ENCODE measurements at regions not wholly inside any gene's neighbourhood (a gene's known extent, or its start where the extent isn't known, plus 50 kb on each side); places are given as distances from the start of the nearest gene placed in this dataset.
"Not testable (repeated sequence)": the region's sequence is repeated elsewhere in the genome, so short reads cannot be mapped to it uniquely, and the experiment has no call there.

GRCh38 chr9:65386699-65387098, 101.7 kb upstream of the FOXD4L5 start:
- H3K9ac ChIP-seq (ENCODE audit: low read length in 5 of 5); H3K27ac ChIP-seq (ENCODE audit: low read depth, low read length): not testable (repeated sequence)

DNA sequence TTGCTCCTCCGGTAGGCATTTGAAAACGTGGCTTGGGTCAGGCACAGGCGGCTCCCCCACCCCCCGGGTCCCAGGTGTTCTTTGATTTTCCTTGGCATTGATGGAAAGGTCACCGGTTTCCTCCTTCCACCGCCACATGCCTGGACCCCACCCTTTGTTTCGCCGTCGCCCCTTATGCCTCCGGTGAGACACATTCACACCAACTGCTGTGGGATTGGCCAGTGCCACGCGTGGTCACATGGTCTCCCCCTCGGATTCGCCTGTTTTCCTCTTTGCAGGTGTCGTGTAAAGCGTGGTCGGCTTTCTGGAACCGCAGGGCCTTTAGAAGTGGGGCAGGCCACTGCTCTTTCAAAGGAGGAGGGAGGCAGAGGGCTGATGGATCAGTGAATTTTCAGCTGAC, 101.2 kb upstream of the FOXD4L5 start:
- H3K36me3 ChIP-seq (ENCODE audit: control insufficient read depth in 5 of 5, insufficient read depth in 5 of 5, low read length in 5 of 5); H3K4me1 ChIP-seq (ENCODE audit: control insufficient read depth in 5 of 5, insufficient read depth in 5 of 5, low read length in 5 of 5); H3K27ac ChIP-seq (ENCODE audit: low read depth, low read length); H3K9ac ChIP-seq (ENCODE audit: low read length in 5 of 5); H3K27me3 ChIP-seq (ENCODE audit: control insufficient read depth in 5 of 5, insufficient read depth in 4 of 5, low read length in 5 of 5): not testable (repeated sequence)
- Histone ChIP-seq H3K9me3 (ENCODE audit: control insufficient read depth in 5 of 5, low read length in 5 of 5) (peaks cover 0 to 20% (median 3%) of the 10 kb centered on the region in 5 donors), H3K4me3 (ENCODE audit: low read depth in 1 of 5, low read length in 5 of 5) (peak overlapping the region in 1 of 5 donors; percentile 37)

More at GRCh38 chr9:65386699-65387098, 101.7 kb upstream of the FOXD4L5 start:
- Histone ChIP-seq H3K9me3 (ENCODE audit: control insufficient read depth in 5 of 5, low read length in 5 of 5) (peaks cover 0 to 20% (median 3%) of the 10 kb centered on the region in 5 donors), H3K4me3 (ENCODE audit: low read depth in 1 of 5, low read length in 5 of 5) (peak overlapping the region in 3 of 5 donors; percentile 34 to 49 (median 47))
- H3K27me3 ChIP-seq (ENCODE audit: control insufficient read depth in 5 of 5, insufficient read depth in 4 of 5, low read length in 5 of 5); H3K4me1 ChIP-seq (ENCODE audit: control insufficient read depth in 5 of 5, insufficient read depth in 5 of 5, low read length in 5 of 5); H3K36me3 ChIP-seq (ENCODE audit: control insufficient read depth in 5 of 5, insufficient read depth in 5 of 5, low read length in 5 of 5): not testable (repeated sequence)

DNA sequence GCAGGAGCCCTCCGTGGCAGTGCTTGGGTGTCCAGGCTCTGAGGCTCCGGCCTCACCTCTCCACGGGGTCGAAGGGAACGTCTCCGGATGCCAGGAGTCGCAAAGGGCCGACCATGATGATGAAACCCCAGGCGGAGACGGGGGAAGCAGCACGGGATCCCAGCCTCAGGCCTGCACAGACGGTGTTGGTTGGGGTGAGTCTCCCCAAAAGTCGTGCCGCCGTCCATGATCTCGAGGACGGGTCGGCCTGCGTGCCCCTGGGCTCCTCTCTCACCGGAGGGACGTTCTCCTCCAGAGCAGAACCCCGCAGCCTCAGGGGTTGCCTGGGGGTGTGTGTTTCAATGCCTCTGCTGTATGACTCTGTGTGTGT, 100.6 kb upstream of the FOXD4L5 start:
- not testable (repeated sequence) for H3K27ac ChIP-seq (ENCODE audit: low read depth, low read length); H3K9ac ChIP-seq (ENCODE audit: low read length in 5 of 5); H3K27me3 ChIP-seq (ENCODE audit: control insufficient read depth in 5 of 5, insufficient read depth in 4 of 5, low read length in 5 of 5); H3K4me1 ChIP-seq (ENCODE audit: control insufficient read depth in 5 of 5, insufficient read depth in 5 of 5, low read length in 5 of 5); H3K4me3 ChIP-seq (ENCODE audit: low read depth in 1 of 5, low read length in 5 of 5); H3K36me3 ChIP-seq (ENCODE audit: control insufficient read depth in 5 of 5, insufficient read depth in 5 of 5, low read length in 5 of 5)
- H3K9me3 ChIP-seq (ENCODE audit: control insufficient read depth in 5 of 5, low read length in 5 of 5), result peaks cover 0 to 20% (median 3%) of the 10 kb centered on the region in 5 donors

GRCh38 chr9:65384759-65385654, 100.0 kb upstream of the FOXD4L5 start:
- not testable (repeated sequence) for H3K4me1 ChIP-seq (ENCODE audit: control insufficient read depth in 5 of 5, insufficient read depth in 5 of 5, low read length in 5 of 5); H3K9ac ChIP-seq (ENCODE audit: low read length in 5 of 5); H3K36me3 ChIP-seq (ENCODE audit: control insufficient read depth in 5 of 5, insufficient read depth in 5 of 5, low read length in 5 of 5); H3K27me3 ChIP-seq (ENCODE audit: control insufficient read depth in 5 of 5, insufficient read depth in 4 of 5, low read length in 5 of 5); H3K27ac ChIP-seq (ENCODE audit: low read depth, low read length); H3K4me3 ChIP-seq (ENCODE audit: low read depth in 1 of 5, low read length in 5 of 5)
- peaks cover 0 to 20% (median 3%) of the 10 kb centered on the region in 5 donors for H3K9me3 ChIP-seq (ENCODE audit: control insufficient read depth in 5 of 5, low read length in 5 of 5)

DNA sequence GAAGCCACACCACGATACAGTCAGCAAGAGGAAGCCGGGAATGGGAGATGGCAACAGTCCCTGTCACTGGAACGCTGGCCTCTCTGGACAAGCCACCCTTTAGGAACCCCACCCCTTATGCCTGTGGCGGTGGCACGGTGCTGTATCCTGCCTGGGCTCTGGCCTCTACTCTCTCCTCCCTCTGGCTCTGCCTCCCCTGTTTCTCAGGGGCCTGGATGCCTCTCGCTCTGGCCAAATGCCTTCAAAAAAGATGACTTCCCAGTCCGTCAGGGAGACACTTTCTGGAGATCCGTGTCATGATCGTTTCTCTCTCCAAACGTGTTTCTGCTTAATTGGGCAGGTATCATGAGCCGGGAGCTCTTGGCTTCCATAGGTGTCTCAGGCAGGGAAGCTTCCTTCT, 99.1 kb upstream of the FOXD4L5 start:
- not testable (repeated sequence) for H3K27me3 ChIP-seq (ENCODE audit: control insufficient read depth in 5 of 5, insufficient read depth in 4 of 5, low read length in 5 of 5); H3K4me1 ChIP-seq (ENCODE audit: control insufficient read depth in 5 of 5, insufficient read depth in 5 of 5, low read length in 5 of 5); H3K9ac ChIP-seq (ENCODE audit: low read length in 5 of 5); H3K27ac ChIP-seq (ENCODE audit: low read depth, low read length); H3K4me3 ChIP-seq (ENCODE audit: low read depth in 1 of 5, low read length in 5 of 5); H3K36me3 ChIP-seq (ENCODE audit: control insufficient read depth in 5 of 5, insufficient read depth in 5 of 5, low read length in 5 of 5)
- peaks cover 0 to 17% (median 0%) of the 10 kb centered on the region in 5 donors for H3K9me3 ChIP-seq (ENCODE audit: control insufficient read depth in 5 of 5, low read length in 5 of 5)

DNA sequence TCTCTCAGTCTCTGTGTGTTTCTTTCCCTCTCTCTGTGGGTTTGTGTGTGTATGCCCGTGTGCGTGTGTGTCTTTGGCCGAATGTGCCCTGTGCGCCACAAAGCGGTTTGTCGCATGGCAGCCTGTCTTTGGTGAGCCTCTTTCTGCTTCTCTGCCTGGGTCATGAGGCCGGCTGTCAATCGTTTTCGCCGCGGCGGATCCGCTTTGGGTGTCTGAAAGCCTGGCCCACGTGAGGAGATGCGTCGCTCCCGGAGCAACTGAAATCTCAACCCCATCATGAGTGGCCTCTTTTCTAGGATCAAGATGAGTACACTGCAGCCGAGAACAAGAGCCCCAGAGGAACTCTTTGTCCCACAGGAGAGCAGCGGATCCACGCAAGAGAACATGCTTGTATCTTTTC, 98.6 kb upstream of the FOXD4L5 start:
- H3K9me3 ChIP-seq (ENCODE audit: control insufficient read depth in 5 of 5, low read length in 5 of 5), result peaks cover 0 to 17% (median 0%) of the 10 kb centered on the region in 5 donors
- H3K27me3 ChIP-seq (ENCODE audit: control insufficient read depth in 5 of 5, insufficient read depth in 4 of 5, low read length in 5 of 5), result not testable (repeated sequence)

DNA sequence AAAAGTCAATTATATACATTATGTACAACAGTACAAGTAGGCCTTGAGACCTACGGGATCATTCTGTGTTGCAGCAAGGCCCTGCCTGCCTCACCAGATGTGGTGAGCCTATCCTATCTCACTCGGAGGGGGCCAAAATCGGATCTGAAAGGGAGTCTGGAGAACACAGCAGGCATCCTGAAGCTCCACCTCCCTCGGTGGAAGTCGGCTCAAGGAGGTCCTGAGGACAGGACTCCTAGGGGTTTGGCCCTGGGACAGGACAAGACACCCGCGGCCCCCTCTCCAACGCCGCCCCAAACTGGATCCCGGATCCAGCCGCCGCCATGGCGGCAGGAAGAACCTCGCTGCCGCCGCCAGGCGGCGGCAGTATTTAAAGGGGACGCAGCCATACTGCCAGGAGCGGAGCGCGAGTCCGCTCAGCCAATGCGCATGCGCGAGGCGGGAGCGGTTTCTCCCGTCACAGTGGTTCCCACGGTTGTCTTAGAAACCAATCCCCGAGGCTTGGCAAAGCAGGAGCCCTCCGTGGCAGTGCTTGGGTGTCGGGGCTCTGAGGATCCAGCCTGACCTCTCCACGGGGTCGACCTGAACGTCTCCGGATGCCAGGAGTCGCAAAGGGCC, 97.8 kb upstream of the FOXD4L5 start:
- H3K4me3 ChIP-seq (ENCODE audit: low read depth in 1 of 5, low read length in 5 of 5); H3K9ac ChIP-seq (ENCODE audit: low read length in 5 of 5); H3K4me1 ChIP-seq (ENCODE audit: control insufficient read depth in 5 of 5, insufficient read depth in 5 of 5, low read length in 5 of 5); H3K27me3 ChIP-seq (ENCODE audit: control insufficient read depth in 5 of 5, insufficient read depth in 4 of 5, low read length in 5 of 5); H3K36me3 ChIP-seq (ENCODE audit: control insufficient read depth in 5 of 5, insufficient read depth in 5 of 5, low read length in 5 of 5); H3K27ac ChIP-seq (ENCODE audit: low read depth, low read length): not testable (repeated sequence)
- peaks cover 0 to 17% (median 0%) of the 10 kb centered on the region in 5 donors for H3K9me3 ChIP-seq (ENCODE audit: control insufficient read depth in 5 of 5, low read length in 5 of 5)

More for the DNA sequence above, 98.6 kb upstream of the FOXD4L5 start:
- not testable (repeated sequence) for H3K9ac ChIP-seq (ENCODE audit: low read length in 5 of 5); H3K4me1 ChIP-seq (ENCODE audit: control insufficient read depth in 5 of 5, insufficient read depth in 5 of 5, low read length in 5 of 5); H3K27ac ChIP-seq (ENCODE audit: low read depth, low read length); H3K4me3 ChIP-seq (ENCODE audit: low read depth in 1 of 5, low read length in 5 of 5); H3K36me3 ChIP-seq (ENCODE audit: control insufficient read depth in 5 of 5, insufficient read depth in 5 of 5, low read length in 5 of 5)
